Fibroblast of skin of left biceps (primary cell): ENCODE measurements at regions not wholly inside any gene's neighbourhood (a gene's known extent, or its start where the extent isn't known, plus 50 kb on each side); places are given as distances from the start of the nearest gene placed in this dataset.

Source experiments
- DNase-seq, 2 experiments: peaks; one replicate each; pipeline ENCODE4 v3.0.0-alpha.2; 2013; ENCODE audit warnings: low read depth in 2 of 2

- DNase-seq, result no peak
Measured at GRCh38 chr1:62917314-62917713, 133.4 kb downstream of the ATG4C start.

GRCh38 chr1:62917805-62918204, 133.9 kb downstream of the ATG4C start:
- DNase-seq, result no peak

- no peak for DNase-seq
Measured at GRCh38 chr1:62918700-62919099, 134.8 kb downstream of the ATG4C start.

GRCh38 chr1:62922006-62922405, 138.1 kb downstream of the ATG4C start:
- DNase-seq, result no peak

GRCh38 chr1:62924983-62925790, 141.3 kb downstream of the ATG4C start:
- DNase-seq, result no peak

- DNase-seq, result no peak
Measured at GRCh38 chr1:62926681-62927252, 142.8 kb downstream of the ATG4C start.

- DNase-seq, result no peak
Measured at GRCh38 chr1:62928885-62929284, 145.0 kb downstream of the ATG4C start.

GRCh38 chr1:62937634-62938296, 153.8 kb downstream of the ATG4C start:
- no peak for DNase-seq

- DNase-seq, result no peak
Measured at GRCh38 chr1:62941780-62942179, 157.8 kb downstream of the ATG4C start.

GRCh38 chr1:62946511-62946910, 162.6 kb downstream of the ATG4C start:
- no peak for DNase-seq

- DNase-seq, result no peak
Measured at GRCh38 chr1:62951428-62951827, 167.5 kb downstream of the ATG4C start.

- no peak for DNase-seq
Measured at GRCh38 chr1:62952596-62952995, 168.7 kb downstream of the ATG4C start.

- DNase-seq, result no peak
Measured at GRCh38 chr1:62953633-62954032, 169.7 kb downstream of the ATG4C start.

- no peak for DNase-seq
Measured at GRCh38 chr1:62954758-62955157, 170.8 kb downstream of the ATG4C start.

- DNase-seq, result no peak
Measured at GRCh38 chr1:62955666-62956065, 171.7 kb downstream of the ATG4C start.

GRCh38 chr1:62962014-62962812, 178.3 kb downstream of the ATG4C start:
- no peak for DNase-seq

- DNase-seq, result peak in 1 of 2 experiments; percentile 0
Measured at GRCh38 chr1:62962901-62963776, 179.2 kb downstream of the ATG4C start.

- no peak for DNase-seq
Measured at GRCh38 chr1:62964141-62964540, 180.2 kb downstream of the ATG4C start.

GRCh38 chr1:62967031-62967430, 183.1 kb downstream of the ATG4C start:
- DNase-seq, result no peak

GRCh38 chr1:62977366-62977765, 193.4 kb downstream of the ATG4C start:
- DNase-seq, result no peak

GRCh38 chr1:62978741-62979140, 194.8 kb downstream of the ATG4C start:
- DNase-seq, result no peak
